IMR-90 (cell line): ENCODE measurements at regions not wholly inside any gene's neighbourhood (a gene's known extent, or its start where the extent isn't known, plus 50 kb on each side); places are given as distances from the start of the nearest gene placed in this dataset.

Source experiments
- ATAC-seq: fragments of 200-7000 bp; cut with Tn5 transposase; 2 replicates; pipeline ENCODE4 v1.9.1; 2020; ENCODE audit warnings: low read depth, mild to moderate bottlenecking, moderate library complexity
- BruUV-seq: library from RNA; stranded (reverse); fragments of 400-500 nt; replicated peaks from 2 replicates; lab custom pipeline; 2021; lab: Mats Ljungman, UMichigan
- CTCF ChIA-PET: fragments of 300-600 bp; formaldehyde crosslinking; extraction: SDS; loops from one replicate; lab custom pipeline; 2021; ENCODE audit warnings: antibody characterized with exemption; lab: Yijun Ruan, JAX
- POLR2A ChIA-PET: fragments of 300-600 bp; sonication (Branson Sonifier 250); formaldehyde crosslinking; loops from one replicate; lab custom pipeline; 2022; ENCODE audit warnings: antibody characterized with exemption; ENCODE audit not compliant: unreplicated experiment; lab: Charles Lee
- DNase-seq: peaks from one replicate; pipeline ENCODE4 v3.0.0; 2013
- H2AFZ ChIP-seq: replicated peaks from 2 replicates; pipeline ENCODE3; 2013; ENCODE audit warnings: low read length, mild to moderate bottlenecking; ENCODE audit not compliant: poor library complexity
- H2AK5ac ChIP-seq: 2 replicates; pipeline ENCODE4 v1.6.1; 2013; ENCODE audit warnings: low read depth, low read length, inconsistent platforms
- H2AK9ac ChIP-seq: replicated peaks from 2 replicates; pipeline ENCODE3; 2013; ENCODE audit warnings: mild to moderate bottlenecking, low read depth, low read length, moderate library complexity; ENCODE audit not compliant: poor library complexity
- H2BK120ac ChIP-seq: 2 replicates; pipeline ENCODE4 v1.6.1; 2013; ENCODE audit warnings: low read depth, low read length, inconsistent platforms
- H2BK15ac ChIP-seq: 3 replicates; pipeline ENCODE4 v1.6.1; 2013; ENCODE audit warnings: low read depth, low read length, inconsistent platforms
- H2BK20ac ChIP-seq: 2 replicates; pipeline ENCODE4 v1.6.1; 2013; ENCODE audit warnings: low read depth, mild to moderate bottlenecking, inconsistent platforms, low read length, moderate library complexity
- H2BK5ac ChIP-seq: 2 replicates; pipeline ENCODE4 v1.6.1; 2013; ENCODE audit warnings: mild to moderate bottlenecking, low read depth, low read length, inconsistent platforms; ENCODE audit not compliant: poor library complexity, severe bottlenecking
- H3K14ac ChIP-seq: replicated peaks from 2 replicates; pipeline ENCODE4 v1.6.1; 2013; ENCODE audit warnings: low read depth, low read length, inconsistent platforms
- H3K18ac ChIP-seq: 2 replicates; pipeline ENCODE4 v1.6.1; 2013; ENCODE audit warnings: low read depth, low read length, control low read depth
- H3K23ac ChIP-seq: 2 replicates; pipeline ENCODE4 v1.6.1; 2013; ENCODE audit warnings: low read depth, low read length, inconsistent platforms
- H3K27ac ChIP-seq: 2 replicates; pipeline ENCODE4 v1.5.1; 2013; ENCODE audit warnings: mild to moderate bottlenecking, control low read depth, low read length; ENCODE audit not compliant: insufficient read depth
- H3K27me3 ChIP-seq: 2 replicates; pipeline ENCODE4 v1.6.1; 2013; ENCODE audit warnings: low read length; ENCODE audit not compliant: control insufficient read depth, insufficient read depth
- H3K36me3 ChIP-seq: 2 replicates; pipeline ENCODE4 v1.6.1; 2013; ENCODE audit warnings: low read length, mixed read lengths; ENCODE audit not compliant: control insufficient read depth, insufficient read depth
- H3K4ac ChIP-seq: 2 replicates; pipeline ENCODE4 v1.6.1; 2013; ENCODE audit warnings: low read depth, low read length, inconsistent platforms
- H3K4me1 ChIP-seq: 2 replicates; pipeline ENCODE4 v1.6.1; 2013; ENCODE audit warnings: low read length, mixed read lengths; ENCODE audit not compliant: control insufficient read depth, insufficient read depth
- H3K4me2 ChIP-seq: 2 replicates; pipeline ENCODE4 v1.6.1; 2013; ENCODE audit warnings: low read depth, mild to moderate bottlenecking, control low read depth, low read length, moderate library complexity
- H3K4me3 ChIP-seq: 2 replicates; pipeline ENCODE4 v1.5.1; 2013; ENCODE audit warnings: low read depth, mild to moderate bottlenecking, control low read depth, low read length, moderate library complexity; ENCODE audit not compliant: insufficient read depth
- H3K56ac ChIP-seq: 2 replicates; pipeline ENCODE4 v1.6.1; 2013; ENCODE audit warnings: low read length, inconsistent platforms; ENCODE audit not compliant: insufficient read depth; ENCODE audit errors: extremely low read depth
- H3K79me1 ChIP-seq, 2 experiments: 2 replicates each; pipeline ENCODE4 v1.6.1; 2013; ENCODE audit warnings: low read length in 2 of 2, inconsistent platforms in 1 of 2, low read depth in 1 of 2
- H3K9ac ChIP-seq: 2 replicates; pipeline ENCODE4 v1.6.1; 2013; ENCODE audit warnings: low read depth, low read length, control low read depth
- H3K9me1 ChIP-seq: 2 replicates; pipeline ENCODE4 v1.6.1; 2013; ENCODE audit warnings: low read length, inconsistent platforms; ENCODE audit not compliant: insufficient read depth
- H3K9me3 ChIP-seq: 2 replicates; pipeline ENCODE4 v1.6.1; 2013; ENCODE audit warnings: low read length; ENCODE audit not compliant: control insufficient read depth, insufficient read depth
- H4K20me1 ChIP-seq: 2 replicates; pipeline ENCODE4 v1.6.1; 2013; ENCODE audit warnings: low read length, inconsistent platforms; ENCODE audit not compliant: insufficient read depth
- H4K5ac ChIP-seq: 2 replicates; pipeline ENCODE4 v1.6.1; 2013; ENCODE audit warnings: mild to moderate bottlenecking, low read depth, low read length, control low read depth
- H4K8ac ChIP-seq, 2 experiments: 2 replicates each; pipeline ENCODE4 v1.6.1; 2013; ENCODE audit warnings: low read depth in 2 of 2, low read length in 2 of 2, control low read depth in 1 of 2, inconsistent platforms in 1 of 2
- H4K91ac ChIP-seq: 2 replicates; pipeline ENCODE4 v1.6.1; 2013; ENCODE audit warnings: low read depth, low read length, inconsistent platforms; ENCODE audit not compliant: insufficient read depth
- BHLHE40 ChIP-seq: fragments of 150-350 bp; IDR thresholded peaks from 2 replicates; pipeline ENCODE4 v1.6.1; 2016; ENCODE audit warnings: mild to moderate bottlenecking, low read depth, low read length
- CEBPB ChIP-seq: IDR thresholded peaks from 2 replicates; pipeline ENCODE4 v1.6.1; 2012; ENCODE audit warnings: low read depth, low read length, improper control_type of control experiment
- CHD1 ChIP-seq: IDR thresholded peaks from 2 replicates; pipeline ENCODE4 v1.6.1; 2012; ENCODE audit warnings: low read depth, low read length, improper control_type of control experiment
- FOS ChIP-seq: fragments of 150-350 bp; IDR thresholded peaks from 2 replicates; pipeline ENCODE4 v1.6.1; 2016; ENCODE audit warnings: low read depth, low read length
- MAZ ChIP-seq: IDR thresholded peaks from 2 replicates; pipeline ENCODE4 v1.6.1; 2012; ENCODE audit warnings: low read depth, mild to moderate bottlenecking, low read length, improper control_type of control experiment, moderate library complexity, borderline replicate concordance
- MXI1 ChIP-seq: IDR thresholded peaks from 2 replicates; pipeline ENCODE4 v1.6.1; 2012; ENCODE audit warnings: low read depth, mild to moderate bottlenecking, low read length, moderate library complexity, borderline replicate concordance
- NFE2L2 ChIP-seq: fragments of 150-350 bp; IDR thresholded peaks from 2 replicates; pipeline ENCODE4 v1.6.1; 2016; ENCODE audit warnings: low read depth, mild to moderate bottlenecking, low read length
- POLR2A ChIP-seq: IDR thresholded peaks from 2 replicates; pipeline ENCODE4 v1.6.1; 2012; ENCODE audit warnings: mild to moderate bottlenecking, low read depth, low read length
- RCOR1 ChIP-seq: IDR thresholded peaks from 2 replicates; pipeline ENCODE4 v1.6.1; 2012; ENCODE audit warnings: mild to moderate bottlenecking, low read length, improper control_type of control experiment; ENCODE audit not compliant: insufficient replicate concordance
- RFX5 ChIP-seq: IDR thresholded peaks from 2 replicates; pipeline ENCODE4 v1.8.0; 2012; ENCODE audit warnings: low read depth, mild to moderate bottlenecking, low read length, moderate library complexity
- SMC3 ChIP-seq: fragments of 150-350 bp; IDR thresholded peaks from 2 replicates; pipeline ENCODE4 v1.6.1; 2016; ENCODE audit warnings: low read depth, mild to moderate bottlenecking, antibody characterized with exemption, low read length, moderate library complexity
- WGBS, 2 experiments: methylation state at CpG; one replicate each; pipeline versions ENCODE4 v1.1.5 to v1.1.7; 2013; ENCODE audit warnings: missing lambda C conversion rate in 2 of 2; ENCODE audit not compliant: insufficient read length in 1 of 2; ENCODE audit errors: extremely low coverage in 2 of 2; 5-methylcytosine and 5-hydroxymethylcytosine counted together
- dilution Hi-C: fragments of 300-500 bp; cut with HindIII; formaldehyde crosslinking; loops from one replicate; pipeline ENCODE4 v1.14.3; 2018; ENCODE audit warnings: low sequenced_read_pairs; ENCODE audit not compliant: unreplicated experiment
- in situ Hi-C: fragments of 300-500 bp; cut with MboI; formaldehyde crosslinking; loops from 3 replicates; pipeline ENCODE4 v1.14.3; 2019; ENCODE audit warnings: low sequenced_read_pairs, inconsistent platforms, mixed read lengths
- intact Hi-C: fragments of 100-400 bp; cut with micrococcal nuclease; formaldehyde crosslinking; loops from 2 replicates; pipeline ENCODE4 v1.10.0; 2022
- TF ChIP-seq, protein P1 (sequence below): conservative IDR thresholded peaks from 2 replicates; pipeline ENCODE4 v1.5.1; 2012; ENCODE audit warnings: mild to moderate bottlenecking, low read depth, low read length, improper control_type of control experiment
- TF ChIP-seq, protein P2 (sequence below): fragments of 150-350 bp; IDR thresholded peaks from 2 replicates; pipeline ENCODE4 v1.6.1; 2017; ENCODE audit warnings: mild to moderate bottlenecking, antibody characterized with exemption, low read length, low read depth

- dilution Hi-C loops, result no loop called here
- BruUV-seq, result no TSS peak
- CTCF ChIA-PET, result no interaction called here
Measured at GRCh38 chr1:221396526-221396925, 345.4 kb downstream of the DUSP10 start.

More at GRCh38 chr1:221396526-221396925, 345.4 kb downstream of the DUSP10 start:
- no peak overlapping the region for H4K91ac ChIP-seq
- intact Hi-C loops, result no loop called here
- no peak overlapping the region for H3K23ac ChIP-seq
- H2BK120ac ChIP-seq, result no peak overlapping the region
- H2AK5ac ChIP-seq, result no peak overlapping the region
- WGBS, 2 experiments, result no CpG with 5 or more reads among the region's 2 CpGs
- no peaks in the 10 kb centered on the region for H4K20me1 ChIP-seq
- peaks cover 5% of the 10 kb centered on the region for H3K4me1 ChIP-seq
- H2BK20ac ChIP-seq, result no peak overlapping the region
- H3K4me3 ChIP-seq, result no peak overlapping the region
- H3K27ac ChIP-seq, result no peak overlapping the region
- H3K18ac ChIP-seq, result no peak overlapping the region
- ATAC-seq, result no peak
- no peak overlapping the region for H2BK15ac ChIP-seq
- H4K5ac ChIP-seq, result no peak overlapping the region
- H3K56ac ChIP-seq, result no peak overlapping the region
- no peak overlapping the region for H3K4me2 ChIP-seq
- peaks cover 3% of the 10 kb centered on the region; the same call in 1 of the 2 replicates for H3K9me3 ChIP-seq
- POLR2A ChIA-PET, result no interaction called here
- no peak overlapping the region for H3K9ac ChIP-seq
- no peak overlapping the region for H3K4ac ChIP-seq
- no peaks in the 10 kb centered on the region for H3K36me3 ChIP-seq
- no peak overlapping the region for H2AFZ ChIP-seq
- H3K9me1 ChIP-seq, result no peaks in the 10 kb centered on the region
- no peaks in the 10 kb centered on the region for H3K79me1 ChIP-seq
- no peak overlapping the region for H2AK9ac ChIP-seq
- H4K8ac ChIP-seq, result no peak overlapping the region
- H3K14ac ChIP-seq, result no peak overlapping the region
- H2BK5ac ChIP-seq, result no peak overlapping the region
- no peak for TF ChIP-seq FOS
- no peak for TF ChIP-seq RCOR1
- no peak for TF ChIP-seq MXI1
- no peak for TF ChIP-seq SMC3
- TF ChIP-seq BHLHE40, result no peak
- TF ChIP-seq, protein P1, sequence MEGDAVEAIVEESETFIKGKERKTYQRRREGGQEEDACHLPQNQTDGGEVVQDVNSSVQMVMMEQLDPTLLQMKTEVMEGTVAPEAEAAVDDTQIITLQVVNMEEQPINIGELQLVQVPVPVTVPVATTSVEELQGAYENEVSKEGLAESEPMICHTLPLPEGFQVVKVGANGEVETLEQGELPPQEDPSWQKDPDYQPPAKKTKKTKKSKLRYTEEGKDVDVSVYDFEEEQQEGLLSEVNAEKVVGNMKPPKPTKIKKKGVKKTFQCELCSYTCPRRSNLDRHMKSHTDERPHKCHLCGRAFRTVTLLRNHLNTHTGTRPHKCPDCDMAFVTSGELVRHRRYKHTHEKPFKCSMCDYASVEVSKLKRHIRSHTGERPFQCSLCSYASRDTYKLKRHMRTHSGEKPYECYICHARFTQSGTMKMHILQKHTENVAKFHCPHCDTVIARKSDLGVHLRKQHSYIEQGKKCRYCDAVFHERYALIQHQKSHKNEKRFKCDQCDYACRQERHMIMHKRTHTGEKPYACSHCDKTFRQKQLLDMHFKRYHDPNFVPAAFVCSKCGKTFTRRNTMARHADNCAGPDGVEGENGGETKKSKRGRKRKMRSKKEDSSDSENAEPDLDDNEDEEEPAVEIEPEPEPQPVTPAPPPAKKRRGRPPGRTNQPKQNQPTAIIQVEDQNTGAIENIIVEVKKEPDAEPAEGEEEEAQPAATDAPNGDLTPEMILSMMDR, result no peak
- TF ChIP-seq MAZ, result no peak
- no peak for TF ChIP-seq RFX5
- no peak for TF ChIP-seq NFE2L2
- no peak for TF ChIP-seq CHD1
- TF ChIP-seq, protein P2, sequence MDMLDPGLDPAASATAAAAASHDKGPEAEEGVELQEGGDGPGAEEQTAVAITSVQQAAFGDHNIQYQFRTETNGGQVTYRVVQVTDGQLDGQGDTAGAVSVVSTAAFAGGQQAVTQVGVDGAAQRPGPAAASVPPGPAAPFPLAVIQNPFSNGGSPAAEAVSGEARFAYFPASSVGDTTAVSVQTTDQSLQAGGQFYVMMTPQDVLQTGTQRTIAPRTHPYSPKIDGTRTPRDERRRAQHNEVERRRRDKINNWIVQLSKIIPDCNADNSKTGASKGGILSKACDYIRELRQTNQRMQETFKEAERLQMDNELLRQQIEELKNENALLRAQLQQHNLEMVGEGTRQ, result no peak
- no peak for TF ChIP-seq POLR2A
- TF ChIP-seq CEBPB, result no peak
- in situ Hi-C loops, result no loop called here
- no peak for DNase-seq
- no peaks in the 10 kb centered on the region for H3K27me3 ChIP-seq
